ENCODE measurements at regions not wholly inside any gene's neighbourhood (a gene's known extent, or its start where the extent isn't known, plus 50 kb on each side); places are given as distances from the start of the nearest gene placed in this dataset.

GRCh38 chrX:128287693-128288092 lies 235.5 kb upstream of the ACTRT1 start:
- no peak for DNase-seq
- in situ Hi-C loops (cut with MboI; ENCODE audit: low pct_unique_long_range_greater_than_20kb, low sequenced_read_pairs): no loop called here

GRCh38 chrX:128250621-128251020 lies 198.4 kb upstream of the ACTRT1 start:
- in situ Hi-C loops (cut with MboI; ENCODE audit: low pct_unique_long_range_greater_than_20kb, low sequenced_read_pairs): no loop called here
- DNase-seq: no peak

- in situ Hi-C loops (cut with MboI; ENCODE audit: low pct_unique_long_range_greater_than_20kb, low sequenced_read_pairs): no loop called here
- no peak for DNase-seq
Measured at GRCh38 chrX:128216364-128216763, 164.2 kb upstream of the ACTRT1 start.

- in situ Hi-C loops (cut with MboI; ENCODE audit: low pct_unique_long_range_greater_than_20kb, low sequenced_read_pairs): no loop called here
- DNase-seq: no peak
Measured at GRCh38 chrX:128165884-128166408, 113.7 kb upstream of the ACTRT1 start.

- in situ Hi-C loops (cut with MboI; ENCODE audit: low pct_unique_long_range_greater_than_20kb, low sequenced_read_pairs): no loop called here
- DNase-seq: no peak
Measured at GRCh38 chrX:128156204-128156603, 104.0 kb upstream of the ACTRT1 start.

- in situ Hi-C loops (cut with MboI; ENCODE audit: low pct_unique_long_range_greater_than_20kb, low sequenced_read_pairs): no loop called here
- no peak for DNase-seq
Measured at GRCh38 chrX:128142745-128143144, 90.5 kb upstream of the ACTRT1 start.

- DNase-seq: peak; percentile 54
- in situ Hi-C loops (cut with MboI; ENCODE audit: low pct_unique_long_range_greater_than_20kb, low sequenced_read_pairs): no loop called here
Measured at GRCh38 chrX:128106630-128107029, 54.4 kb upstream of the ACTRT1 start.

- in situ Hi-C loops (cut with MboI; ENCODE audit: low pct_unique_long_range_greater_than_20kb, low sequenced_read_pairs): no loop called here
- no peak for DNase-seq
Measured at GRCh38 chrX:128105659-128106058, 53.5 kb upstream of the ACTRT1 start.
